Thyroid gland (tissue), 4 donors: ENCODE measurements at regions not wholly inside any gene's neighbourhood (a gene's known extent, or its start where the extent isn't known, plus 50 kb on each side); places are given as distances from the start of the nearest gene placed in this dataset.

Source experiments
- CTCF ChIP-seq, 6 experiments: fragments of 200-600 bp in 3 of 6; fragments of 450-650 bp in 3 of 6; sonication (generic) in 3 of 6; IDR thresholded peaks; one replicate each; pipeline ENCODE4 v1.5.1; 2016 to 2019; ENCODE audit warnings: antibody characterized with exemption in 6 of 6, mild to moderate bottlenecking in 2 of 6, inconsistent platforms in 1 of 6, moderate library complexity in 1 of 6
- POLR2A ChIP-seq, 2 donors: fragments of 450-650 bp; IDR thresholded peaks; one replicate each; pipeline ENCODE4 v1.6.1; 2017; ENCODE audit warnings: antibody characterized with exemption in 2 of 2, mild to moderate bottlenecking in 2 of 2, moderate library complexity in 1 of 2

- TF ChIP-seq CTCF (IDR thresholded peaks at IDR 0.05) (no peak), POLR2A (IDR thresholded peaks at IDR 0.05) (no peak)
Observed at GRCh38 chr1:89440911-89441310, 77.1 kb downstream of the GBP6 start.
